Stimulated activated effector memory CD8-positive, alpha-beta T cell treated with anti-CD3 and anti-CD28 coated beads, Interleukin-12 subunit alpha, Interleukin-12 subunit beta, amount 100 ng/mL, for 72 hours (primary cell): ENCODE measurements at regions not wholly inside any gene's neighbourhood (a gene's known extent, or its start where the extent isn't known, plus 50 kb on each side); places are given as distances from the start of the nearest gene placed in this dataset.

Experiments
- ATAC-seq: fragments of 150-1000 bp; cut with Tn5 transposase; 2 replicates; pipeline ENCODE4 v1.10.0; 2021
- DNase-seq, 2 donors: peaks; one replicate each; pipeline ENCODE4 v3.0.0; 2021 to 2022; ENCODE audit warnings: low spot score in 2 of 2
- H3K27ac Mint-ChIP-seq: one replicate; pipeline ENCODE4 v1.8.0; 2022; ENCODE audit warnings: mild to moderate bottlenecking, mixed read lengths
- H3K36me3 Mint-ChIP-seq: one replicate; pipeline ENCODE4 v1.8.0; 2022; ENCODE audit warnings: mild to moderate bottlenecking, mixed read lengths
- H3K4me1 Mint-ChIP-seq: one replicate; pipeline ENCODE4 v1.8.0; 2022; ENCODE audit warnings: mixed read lengths
- H3K4me3 Mint-ChIP-seq: one replicate; pipeline ENCODE4 v1.8.0; 2022; ENCODE audit warnings: mild to moderate bottlenecking, mixed read lengths
- H3K9me3 Mint-ChIP-seq: one replicate; pipeline ENCODE4 v1.8.0; 2022; ENCODE audit warnings: mixed read lengths

DNA sequence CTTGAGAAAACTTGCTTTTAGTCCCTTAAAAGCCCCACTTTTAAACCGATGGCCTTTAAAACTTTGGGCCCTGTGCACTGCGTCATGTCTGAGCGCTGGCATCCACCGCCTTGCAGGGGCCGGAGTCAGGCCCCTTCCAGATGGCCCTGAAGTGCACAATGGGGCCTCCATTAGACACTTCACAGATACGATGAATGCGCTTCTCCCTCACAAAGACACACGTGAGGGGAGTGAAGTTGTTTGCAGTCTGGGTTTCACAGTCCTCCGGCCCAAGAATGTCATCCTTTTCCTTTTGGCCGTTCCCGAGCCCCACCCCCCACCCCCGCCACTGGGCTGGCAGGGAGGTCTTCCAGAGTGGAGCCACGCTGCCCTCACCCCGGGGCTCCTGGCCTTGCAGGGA is 415.1 kb upstream of the SALL3 start:
- DNase-seq, result no peak
- Mint-ChIP-seq H3K36me3 (no peaks in the 10 kb centered on the region), H3K9me3 (peaks cover 14% of the 10 kb centered on the region), H3K4me3 (no peak overlapping the region), H3K4me1 (no peaks in the 10 kb centered on the region), H3K27ac (no peak overlapping the region)
- no peak for ATAC-seq

DNA sequence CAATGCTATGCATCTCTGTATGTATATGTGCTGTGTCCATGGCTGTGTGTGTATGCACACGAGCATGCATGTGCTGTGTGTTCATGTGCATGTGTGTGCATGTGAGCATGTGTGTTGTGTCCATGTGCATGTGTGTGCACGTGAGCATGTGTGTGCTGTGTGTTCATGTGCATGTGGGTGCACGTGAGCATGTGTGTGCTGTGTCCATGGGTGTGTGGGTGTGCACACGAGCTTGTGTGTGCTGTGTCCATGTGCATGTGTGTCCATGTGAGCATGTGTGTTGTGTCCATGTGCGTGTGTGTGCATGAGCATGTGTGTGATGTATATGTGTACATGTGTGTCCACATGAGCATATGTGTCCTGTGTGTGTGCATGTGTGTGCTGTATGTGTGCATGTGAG is 414.4 kb upstream of the SALL3 start:
- Mint-ChIP-seq H3K27ac (no peak overlapping the region), H3K4me3 (no peak overlapping the region), H3K36me3 (no peaks in the 10 kb centered on the region), H3K9me3 (peaks cover 13% of the 10 kb centered on the region), H3K4me1 (no peaks in the 10 kb centered on the region)
- ATAC-seq (no peak), DNase-seq (no peak)

GRCh38 chr18:78566065-78566464 is 413.6 kb upstream of the SALL3 start:
- H3K9me3 Mint-ChIP-seq, result peaks cover 11% of the 10 kb centered on the region
- H3K4me1 Mint-ChIP-seq, result no peaks in the 10 kb centered on the region
- DNase-seq (no peak), ATAC-seq (no peak)
- H3K4me3 Mint-ChIP-seq, result no peak overlapping the region
- no peak overlapping the region for H3K27ac Mint-ChIP-seq
- H3K36me3 Mint-ChIP-seq, result no peaks in the 10 kb centered on the region

- H3K4me3 Mint-ChIP-seq, result no peak overlapping the region
- no peaks in the 10 kb centered on the region for H3K4me1 Mint-ChIP-seq
- H3K27ac Mint-ChIP-seq, result no peak overlapping the region
- ATAC-seq (no peak), DNase-seq (no peak)
- H3K9me3 Mint-ChIP-seq, result peaks cover 11% of the 10 kb centered on the region
- H3K36me3 Mint-ChIP-seq, result no peaks in the 10 kb centered on the region
Measured at GRCh38 chr18:78566720-78567119, 412.9 kb upstream of the SALL3 start.

DNA sequence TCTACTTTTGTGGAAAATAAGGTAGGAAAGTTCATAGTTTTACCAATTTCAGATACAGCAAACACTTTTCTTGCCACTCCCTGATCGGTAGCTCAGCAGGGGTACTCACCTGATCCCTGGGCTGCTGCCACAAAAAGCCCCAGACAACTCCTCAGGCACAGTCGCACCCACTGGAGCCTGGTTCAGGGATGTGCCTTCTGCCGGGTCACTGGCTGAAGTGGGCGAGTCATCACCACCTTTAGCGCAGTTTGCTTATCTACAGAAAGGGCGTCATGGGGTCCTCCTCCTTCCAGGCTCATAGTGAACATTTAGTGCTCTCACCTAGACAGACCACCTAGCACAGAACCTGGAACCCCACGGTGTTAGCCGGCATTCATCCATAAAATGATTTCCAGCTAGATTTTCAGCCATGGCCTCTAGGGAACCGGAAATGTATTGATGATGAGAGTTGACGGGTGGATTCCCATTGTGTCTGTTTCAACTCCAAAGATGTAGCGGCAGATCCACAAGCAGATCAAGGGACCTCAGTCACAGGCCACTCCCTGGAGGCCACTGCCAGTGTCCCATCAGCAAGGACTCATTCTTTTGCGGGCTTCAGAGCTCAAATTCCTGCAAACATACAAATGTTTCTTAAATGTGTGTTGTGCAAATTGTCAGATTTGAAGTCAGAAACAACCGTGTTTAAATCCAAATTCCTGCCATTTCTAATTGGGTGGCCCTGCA is 408.4 kb upstream of the SALL3 start:
- Mint-ChIP-seq H3K36me3 (no peaks in the 10 kb centered on the region), H3K9me3 (peaks cover 17% of the 10 kb centered on the region), H3K4me1 (no peaks in the 10 kb centered on the region), H3K4me3 (no peak overlapping the region), H3K27ac (no peak overlapping the region)
- DNase-seq, result no peak
- no peak for ATAC-seq

- no peak for DNase-seq
- peaks cover 17% of the 10 kb centered on the region for H3K9me3 Mint-ChIP-seq
- H3K27ac Mint-ChIP-seq, result no peak overlapping the region
Measured at GRCh38 chr18:78571831-78572347, 407.7 kb upstream of the SALL3 start.

DNA sequence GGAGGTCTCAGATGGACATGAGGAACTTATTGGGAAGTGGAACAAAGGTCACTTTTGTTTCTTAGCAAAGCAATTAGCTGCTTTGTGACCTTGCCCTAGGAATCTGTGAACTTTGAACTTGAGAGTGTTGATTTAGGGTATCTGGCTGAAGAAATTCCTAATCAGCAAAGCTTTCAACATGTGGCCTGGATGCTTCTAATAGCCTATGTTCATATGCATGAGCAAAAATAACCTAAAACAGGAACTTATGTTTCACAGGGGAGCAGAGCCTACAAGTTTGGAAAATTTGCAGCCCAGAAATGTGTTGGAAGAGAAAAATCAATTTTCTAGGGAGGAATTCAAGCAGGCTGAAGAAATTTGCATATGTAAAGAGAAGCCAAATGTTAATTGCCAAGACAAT is 405.8 kb upstream of the SALL3 start:
- Mint-ChIP-seq H3K27ac (no peak overlapping the region), H3K4me3 (no peak overlapping the region), H3K9me3 (peaks cover 13% of the 10 kb centered on the region), H3K36me3 (no peaks in the 10 kb centered on the region), H3K4me1 (no peaks in the 10 kb centered on the region)
- ATAC-seq, result no peak
- no peak for DNase-seq

More at GRCh38 chr18:78571831-78572347, 407.7 kb upstream of the SALL3 start:
- H3K36me3 Mint-ChIP-seq, result no peaks in the 10 kb centered on the region
- no peaks in the 10 kb centered on the region for H3K4me1 Mint-ChIP-seq
- no peak for ATAC-seq
- no peak overlapping the region for H3K4me3 Mint-ChIP-seq

DNA sequence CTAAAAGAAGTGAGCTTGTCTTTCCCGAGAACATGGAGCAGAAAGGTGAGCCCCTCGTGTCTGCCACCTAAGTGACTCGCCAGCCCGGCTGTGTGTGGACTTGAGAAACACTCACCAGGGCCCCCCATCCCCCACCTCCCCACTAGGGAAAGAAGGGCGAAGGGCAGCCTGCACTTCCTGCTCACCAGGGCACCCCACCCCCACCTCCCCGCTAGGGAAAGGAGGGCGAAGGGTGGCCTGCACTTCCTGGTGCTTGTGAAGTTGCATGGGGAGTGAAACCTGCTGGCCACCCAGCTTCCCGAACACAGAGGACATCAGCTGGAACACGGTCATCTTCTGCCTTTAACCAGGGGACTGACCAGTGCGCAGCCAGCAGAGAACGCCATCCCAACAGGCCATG is 402.7 kb upstream of the SALL3 start:
- ATAC-seq, result no peak
- Mint-ChIP-seq H3K36me3 (no peaks in the 10 kb centered on the region), H3K4me1 (no peaks in the 10 kb centered on the region), H3K27ac (no peak overlapping the region), H3K9me3 (peaks cover 13% of the 10 kb centered on the region), H3K4me3 (no peak overlapping the region)
- no peak for DNase-seq

GRCh38 chr18:78579449-78579848 is 400.2 kb upstream of the SALL3 start:
- DNase-seq, result no peak
- no peak for ATAC-seq
- Mint-ChIP-seq H3K4me1 (no peaks in the 10 kb centered on the region), H3K36me3 (no peaks in the 10 kb centered on the region), H3K27ac (no peak overlapping the region), H3K4me3 (no peak overlapping the region), H3K9me3 (peaks cover 2% of the 10 kb centered on the region)

GRCh38 chr18:78579854-78580577 is 399.6 kb upstream of the SALL3 start:
- ATAC-seq (no peak), DNase-seq (no peak)
- no peak overlapping the region for H3K4me3 Mint-ChIP-seq
- H3K9me3 Mint-ChIP-seq, result no peaks in the 10 kb centered on the region
- no peaks in the 10 kb centered on the region for H3K4me1 Mint-ChIP-seq
- no peak overlapping the region for H3K27ac Mint-ChIP-seq
- H3K36me3 Mint-ChIP-seq, result no peaks in the 10 kb centered on the region

DNA sequence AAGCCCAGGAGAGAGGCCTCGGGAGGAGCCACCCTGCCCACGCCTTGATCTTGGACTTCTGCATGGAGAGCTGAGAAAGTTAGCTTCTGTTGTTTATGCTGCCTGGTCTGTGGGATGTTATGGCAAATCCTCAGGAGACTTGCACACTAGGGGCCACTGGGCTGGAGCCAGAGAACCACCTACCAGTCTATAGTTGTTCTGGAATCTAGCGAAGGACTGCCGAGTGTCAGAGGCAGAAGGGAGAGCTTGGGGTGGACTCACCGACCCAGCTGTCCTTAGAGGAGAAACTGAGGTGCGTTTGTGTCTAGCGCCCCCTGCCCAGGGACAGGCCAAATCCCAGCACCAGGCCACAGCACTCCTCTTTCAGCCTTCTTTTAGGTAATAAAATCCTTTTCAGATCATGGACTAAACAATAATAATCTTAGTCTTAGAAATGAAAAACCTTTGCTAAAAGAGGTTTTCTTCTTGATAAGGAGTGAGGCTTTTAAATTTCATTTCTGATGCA is 398.7 kb upstream of the SALL3 start:
- no peaks in the 10 kb centered on the region for H3K4me1 Mint-ChIP-seq
- no peak overlapping the region for H3K4me3 Mint-ChIP-seq
- ATAC-seq (no peak), DNase-seq (no peak)
- peaks cover 2% of the 10 kb centered on the region for H3K9me3 Mint-ChIP-seq
- H3K36me3 Mint-ChIP-seq, result no peaks in the 10 kb centered on the region
- no peak overlapping the region for H3K27ac Mint-ChIP-seq

GRCh38 chr18:78582181-78582709 is 397.4 kb upstream of the SALL3 start:
- H3K4me1 Mint-ChIP-seq, result no peaks in the 10 kb centered on the region
- no peak for ATAC-seq
- peaks cover 3% of the 10 kb centered on the region for H3K9me3 Mint-ChIP-seq
- no peak for DNase-seq
- no peaks in the 10 kb centered on the region for H3K36me3 Mint-ChIP-seq
- H3K4me3 Mint-ChIP-seq, result no peak overlapping the region
- no peak overlapping the region for H3K27ac Mint-ChIP-seq

GRCh38 chr18:78582898-78583738 is 396.5 kb upstream of the SALL3 start:
- H3K4me3 Mint-ChIP-seq, result no peak overlapping the region
- no peaks in the 10 kb centered on the region for H3K36me3 Mint-ChIP-seq
- ATAC-seq (no peak), DNase-seq (no peak)
- peaks cover 3% of the 10 kb centered on the region for H3K9me3 Mint-ChIP-seq
- H3K27ac Mint-ChIP-seq, result no peak overlapping the region
- no peaks in the 10 kb centered on the region for H3K4me1 Mint-ChIP-seq

DNA sequence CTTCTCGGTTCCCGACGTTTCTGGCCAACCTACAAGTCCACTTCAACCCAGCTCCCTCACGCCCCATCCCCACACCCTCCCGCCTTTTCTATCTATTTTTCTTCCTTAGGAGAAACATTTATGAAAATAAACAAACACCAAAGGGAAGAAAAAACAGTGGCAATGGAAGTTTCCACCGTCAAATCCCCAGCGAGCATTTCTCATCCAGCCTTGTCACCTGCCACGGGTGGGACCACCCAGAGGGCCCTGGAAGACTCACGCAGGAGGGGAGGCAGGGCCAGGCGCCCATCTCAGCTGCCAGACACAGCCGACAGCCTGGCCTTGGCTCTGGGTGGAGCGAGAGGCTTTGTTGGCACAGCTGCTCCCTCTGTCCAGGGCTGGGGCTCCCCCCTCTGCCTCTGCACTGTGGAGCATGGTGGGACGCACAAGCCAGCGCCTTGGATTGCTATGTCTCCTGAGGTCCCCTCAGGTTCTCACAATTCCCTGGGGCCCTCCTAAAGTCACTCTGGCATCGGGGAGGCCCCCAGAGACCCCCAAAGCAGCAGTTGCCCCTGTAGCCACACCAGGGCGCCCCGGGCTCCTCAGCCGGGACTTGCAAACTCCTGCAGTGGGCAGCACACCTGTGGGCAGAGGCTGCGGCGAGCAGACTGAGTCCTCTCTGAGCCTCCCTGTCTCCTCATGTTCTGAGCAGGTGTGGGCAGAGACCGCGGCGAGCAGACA is 395.7 kb upstream of the SALL3 start:
- Mint-ChIP-seq H3K4me3 (no peak overlapping the region), H3K4me1 (no peaks in the 10 kb centered on the region), H3K36me3 (no peaks in the 10 kb centered on the region), H3K27ac (no peak overlapping the region), H3K9me3 (peaks cover 3% of the 10 kb centered on the region)
- ATAC-seq (no peak), DNase-seq (no peak)
